Panc1 (cell line): ENCODE measurements at regions not wholly inside any gene's neighbourhood (a gene's known extent, or its start where the extent isn't known, plus 50 kb on each side); places are given as distances from the start of the nearest gene placed in this dataset.
A peak's percentile ranks its signal among the peaks of the same experiment; 100 is the strongest.

Experiments
- ATAC-seq: fragments of 200-7000 bp; cut with Tn5 transposase; 2 replicates; pipeline ENCODE4 v1.9.1; 2020; ENCODE audit warnings: mild to moderate bottlenecking, moderate library complexity
- BruUV-seq: library from RNA; stranded (reverse); fragments of 400-500 nt; replicated peaks from 2 replicates; lab custom pipeline; 2021; lab: Mats Ljungman, UMichigan
- CTCF ChIA-PET: fragments of 300-600 bp; sonication (Branson Sonifier 250); formaldehyde crosslinking; loops from one replicate; lab custom pipeline; 2022; ENCODE audit warnings: antibody characterized with exemption; lab: Charles Lee
- POLR2A ChIA-PET: fragments of 300-600 bp; sonication (Branson Sonifier 250); formaldehyde crosslinking; loops from one replicate; lab custom pipeline; 2022; ENCODE audit warnings: antibody characterized with exemption; lab: Charles Lee
- DNase-seq: peaks from one replicate; pipeline ENCODE4 v3.0.0-alpha.2; 2010; ENCODE audit warnings: low read depth, low spot score
- H3K27ac ChIP-seq: 2 replicates; pipeline ENCODE4 v1.5.1; 2011; ENCODE audit warnings: mild to moderate bottlenecking, low read length, inconsistent platforms
- H3K27me3 ChIP-seq: fragments of 200-500 bp; sonication (Bioruptor generic); 2 replicates; pipeline ENCODE4 v1.6.0; 2014; ENCODE audit warnings: low read length, inconsistent platforms; ENCODE audit not compliant: control insufficient read depth, insufficient read depth
- H3K36me3 ChIP-seq: fragments of 200-500 bp; sonication (Bioruptor generic); 2 replicates; pipeline ENCODE4 v1.5.1; 2014; ENCODE audit warnings: inconsistent platforms, mild to moderate bottlenecking, low read length, moderate library complexity; ENCODE audit not compliant: control insufficient read depth, insufficient read depth
- H3K4me1 ChIP-seq: 2 replicates; pipeline ENCODE4 v1.5.1; 2011; ENCODE audit warnings: inconsistent platforms, mild to moderate bottlenecking, low read length, moderate library complexity; ENCODE audit not compliant: control insufficient read depth, insufficient read depth
- H3K4me3 ChIP-seq, 2 experiments: 2 replicates each; pipeline ENCODE4 v1.5.1; 2011 to 2012; ENCODE audit warnings: low read depth in 2 of 2, low read length in 2 of 2, mild to moderate bottlenecking in 2 of 2, inconsistent platforms in 1 of 2, moderate library complexity in 1 of 2
- H3K9me3 ChIP-seq: fragments of 200-500 bp; sonication (Bioruptor generic); 2 replicates; pipeline ENCODE4 v1.5.1; 2014; ENCODE audit warnings: low read depth, mild to moderate bottlenecking, inconsistent platforms, low read length, moderate library complexity; ENCODE audit not compliant: control insufficient read depth, insufficient read depth
- POLR2AphosphoS5 ChIP-seq: IDR thresholded peaks from 2 replicates; pipeline ENCODE4 v1.6.1; 2012; ENCODE audit warnings: mild to moderate bottlenecking, low read depth, low read length, moderate library complexity
- TCF7L2 ChIP-seq: IDR thresholded peaks from 2 replicates; pipeline ENCODE4 v1.6.1; 2011; ENCODE audit warnings: mild to moderate bottlenecking, low read depth, low read length, inconsistent platforms
- in situ Hi-C: cut with HindIII; loops from 2 replicates; pipeline ENCODE4 v1.10.0; 2016; ENCODE audit warnings: low sequenced_read_pairs, low pct_unique_long_range_greater_than_20kb
- intact Hi-C: fragments of 100-400 bp; cut with micrococcal nuclease; formaldehyde crosslinking; loops from one replicate; pipeline ENCODE4 v1.10.0; 2022; ENCODE audit not compliant: unreplicated experiment
- TF ChIP-seq, protein P1 (sequence below), 2 experiments: IDR thresholded peaks; 2 replicates each; pipeline ENCODE4 v1.6.1; 2011 to 2012; ENCODE audit warnings: low read depth in 2 of 2, control low read depth in 1 of 2, low read length in 1 of 2, mild to moderate bottlenecking in 1 of 2, moderate library complexity in 1 of 2; ENCODE audit not compliant: insufficient read depth in 1 of 2
- TF ChIP-seq, protein P2 (sequence below): fragments of 450-650 bp; IDR thresholded peaks from 2 replicates; pipeline ENCODE4 v1.5.1; 2017; ENCODE audit warnings: mild to moderate bottlenecking

DNA sequence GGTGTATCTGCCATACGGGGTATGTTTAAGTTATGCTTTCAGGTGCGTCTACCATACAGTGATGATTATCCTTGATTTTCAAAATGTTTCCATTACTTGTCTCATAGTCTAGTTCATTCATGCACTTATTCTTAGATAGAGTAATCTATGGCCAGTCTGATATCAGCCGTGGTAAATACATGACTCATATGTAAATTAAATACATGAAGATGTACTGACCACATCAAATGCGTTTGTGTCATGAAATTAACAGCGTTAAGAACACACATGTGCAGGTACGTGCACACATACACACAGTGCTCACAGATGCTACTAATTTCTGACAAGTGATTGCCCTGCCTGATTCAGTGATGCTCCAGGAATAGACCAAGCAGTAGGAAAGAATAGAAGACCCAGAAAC is 75.2 kb upstream of the EXOC1L start:
- Histone ChIP-seq H3K9me3 (no peaks in the 10 kb centered on the region), H3K4me1 (no peaks in the 10 kb centered on the region), H3K36me3 (no peaks in the 10 kb centered on the region), H3K4me3 (no peak overlapping the region), H3K27me3 (no peaks in the 10 kb centered on the region), H3K27ac (no peak overlapping the region)
- intact Hi-C loops: no loop called here
- CTCF ChIA-PET: no interaction called here
- DNase-seq: no peak
- in situ Hi-C loops: no loop called here
- TF ChIP-seq, protein P1, sequence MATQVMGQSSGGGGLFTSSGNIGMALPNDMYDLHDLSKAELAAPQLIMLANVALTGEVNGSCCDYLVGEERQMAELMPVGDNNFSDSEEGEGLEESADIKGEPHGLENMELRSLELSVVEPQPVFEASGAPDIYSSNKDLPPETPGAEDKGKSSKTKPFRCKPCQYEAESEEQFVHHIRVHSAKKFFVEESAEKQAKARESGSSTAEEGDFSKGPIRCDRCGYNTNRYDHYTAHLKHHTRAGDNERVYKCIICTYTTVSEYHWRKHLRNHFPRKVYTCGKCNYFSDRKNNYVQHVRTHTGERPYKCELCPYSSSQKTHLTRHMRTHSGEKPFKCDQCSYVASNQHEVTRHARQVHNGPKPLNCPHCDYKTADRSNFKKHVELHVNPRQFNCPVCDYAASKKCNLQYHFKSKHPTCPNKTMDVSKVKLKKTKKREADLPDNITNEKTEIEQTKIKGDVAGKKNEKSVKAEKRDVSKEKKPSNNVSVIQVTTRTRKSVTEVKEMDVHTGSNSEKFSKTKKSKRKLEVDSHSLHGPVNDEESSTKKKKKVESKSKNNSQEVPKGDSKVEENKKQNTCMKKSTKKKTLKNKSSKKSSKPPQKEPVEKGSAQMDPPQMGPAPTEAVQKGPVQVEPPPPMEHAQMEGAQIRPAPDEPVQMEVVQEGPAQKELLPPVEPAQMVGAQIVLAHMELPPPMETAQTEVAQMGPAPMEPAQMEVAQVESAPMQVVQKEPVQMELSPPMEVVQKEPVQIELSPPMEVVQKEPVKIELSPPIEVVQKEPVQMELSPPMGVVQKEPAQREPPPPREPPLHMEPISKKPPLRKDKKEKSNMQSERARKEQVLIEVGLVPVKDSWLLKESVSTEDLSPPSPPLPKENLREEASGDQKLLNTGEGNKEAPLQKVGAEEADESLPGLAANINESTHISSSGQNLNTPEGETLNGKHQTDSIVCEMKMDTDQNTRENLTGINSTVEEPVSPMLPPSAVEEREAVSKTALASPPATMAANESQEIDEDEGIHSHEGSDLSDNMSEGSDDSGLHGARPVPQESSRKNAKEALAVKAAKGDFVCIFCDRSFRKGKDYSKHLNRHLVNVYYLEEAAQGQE (IDR thresholded peaks at IDR 0.05; ENCODE audit: insufficient read depth in 1 of 2, low read depth in 2 of 2, low read length in 1 of 2): no peak
- TF ChIP-seq, protein P2, sequence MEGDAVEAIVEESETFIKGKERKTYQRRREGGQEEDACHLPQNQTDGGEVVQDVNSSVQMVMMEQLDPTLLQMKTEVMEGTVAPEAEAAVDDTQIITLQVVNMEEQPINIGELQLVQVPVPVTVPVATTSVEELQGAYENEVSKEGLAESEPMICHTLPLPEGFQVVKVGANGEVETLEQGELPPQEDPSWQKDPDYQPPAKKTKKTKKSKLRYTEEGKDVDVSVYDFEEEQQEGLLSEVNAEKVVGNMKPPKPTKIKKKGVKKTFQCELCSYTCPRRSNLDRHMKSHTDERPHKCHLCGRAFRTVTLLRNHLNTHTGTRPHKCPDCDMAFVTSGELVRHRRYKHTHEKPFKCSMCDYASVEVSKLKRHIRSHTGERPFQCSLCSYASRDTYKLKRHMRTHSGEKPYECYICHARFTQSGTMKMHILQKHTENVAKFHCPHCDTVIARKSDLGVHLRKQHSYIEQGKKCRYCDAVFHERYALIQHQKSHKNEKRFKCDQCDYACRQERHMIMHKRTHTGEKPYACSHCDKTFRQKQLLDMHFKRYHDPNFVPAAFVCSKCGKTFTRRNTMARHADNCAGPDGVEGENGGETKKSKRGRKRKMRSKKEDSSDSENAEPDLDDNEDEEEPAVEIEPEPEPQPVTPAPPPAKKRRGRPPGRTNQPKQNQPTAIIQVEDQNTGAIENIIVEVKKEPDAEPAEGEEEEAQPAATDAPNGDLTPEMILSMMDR: no peak
- TF ChIP-seq TCF7L2: no peak
- no peak for ATAC-seq
- no TSS peak for BruUV-seq
- POLR2A ChIA-PET: no interaction called here

DNA sequence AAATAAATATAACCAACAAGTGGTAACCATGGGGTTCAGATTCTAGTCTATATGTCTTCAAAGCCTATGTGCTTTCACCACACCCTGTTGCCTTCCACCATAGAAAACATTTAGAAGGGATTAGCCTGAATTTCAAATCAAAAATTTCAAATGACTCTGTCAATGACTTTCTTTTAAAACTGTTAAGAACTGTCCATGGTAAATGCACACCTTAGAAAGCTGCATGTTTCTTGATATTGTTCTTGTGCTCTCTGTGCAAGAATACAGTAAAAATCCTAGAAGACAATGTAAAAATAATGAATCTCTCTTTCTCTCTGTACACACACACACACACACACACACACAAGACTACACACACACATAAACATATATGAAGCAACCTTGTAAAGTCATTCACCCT is 74.6 kb upstream of the EXOC1L start:
- intact Hi-C loops (no loop called here), in situ Hi-C loops (no loop called here)
- H3K36me3 ChIP-seq: no peaks in the 10 kb centered on the region
- H3K9me3 ChIP-seq: no peaks in the 10 kb centered on the region
- DNase-seq (no peak), ATAC-seq (no peak)
- TF ChIP-seq, protein P1 (IDR thresholded peaks at IDR 0.05; ENCODE audit: insufficient read depth in 1 of 2, low read depth in 2 of 2, low read length in 1 of 2): 0 out of 4 replicates have a peak, but pooled peaks of 1 of the 2 experiments have one; percentile 23
- no peak for TF ChIP-seq POLR2AphosphoS5
- BruUV-seq: no TSS peak
- ChIA-PET CTCF (no interaction called here), POLR2A (no interaction called here)
- H3K4me1 ChIP-seq: no peaks in the 10 kb centered on the region
- no peak overlapping the region for H3K4me3 ChIP-seq
- H3K27ac ChIP-seq: no peak overlapping the region
- H3K27me3 ChIP-seq: no peaks in the 10 kb centered on the region
